Neural progenitor cell (in vitro differentiated cells): ENCODE measurements at regions not wholly inside any gene's neighbourhood (a gene's known extent, or its start where the extent isn't known, plus 50 kb on each side); places are given as distances from the start of the nearest gene placed in this dataset.
A peak's percentile ranks its signal among the peaks of the same experiment; 100 is the strongest.
"Not testable (repeated sequence)": the region's sequence is repeated elsewhere in the genome, so short reads cannot be mapped to it uniquely, and the experiment has no call there.

Experiments
- DNase-seq: peaks from one replicate; pipeline ENCODE4 v3.0.0-alpha.2; 2016; ENCODE audit warnings: low spot score
- H2AFZ ChIP-seq: fragments of 200-600 bp; sonication (generic); replicated peaks from 2 replicates; pipeline ENCODE4 v1.6.1; 2016; ENCODE audit warnings: antibody characterized with exemption
- H3F3A ChIP-seq: fragments of 200-600 bp; sonication (generic); 2 replicates; pipeline ENCODE4 v1.6.1; 2016; ENCODE audit warnings: antibody characterized with exemption, low read depth
- H3K27ac ChIP-seq: fragments of 200-600 bp; sonication (generic); 2 replicates; pipeline ENCODE4 v1.5.1; 2016; ENCODE audit warnings: mild to moderate bottlenecking
- H3K27me3 ChIP-seq: fragments of 200-600 bp; sonication (generic); 2 replicates; pipeline ENCODE4 v1.6.1; 2016; ENCODE audit warnings: mild to moderate bottlenecking, moderate library complexity
- H3K36me3 ChIP-seq: fragments of 200-600 bp; sonication (generic); 2 replicates; pipeline ENCODE4 v1.5.1; 2016
- H3K4me1 ChIP-seq: fragments of 200-600 bp; sonication (generic); 2 replicates; pipeline ENCODE4 v1.6.1; 2016; ENCODE audit warnings: mixed run types
- H3K4me2 ChIP-seq: fragments of 200-600 bp; sonication (generic); 2 replicates; pipeline ENCODE4 v1.6.1; 2016
- H3K4me3 ChIP-seq: fragments of 200-600 bp; sonication (generic); 2 replicates; pipeline ENCODE4 v1.5.1; 2016
- H3K79me2 ChIP-seq: fragments of 200-600 bp; sonication (generic); 2 replicates; pipeline ENCODE4 v1.6.1; 2016; ENCODE audit warnings: low read depth
- H3K9ac ChIP-seq: fragments of 200-600 bp; sonication (generic); 2 replicates; pipeline ENCODE4 v1.6.1; 2016
- H3K9me3 ChIP-seq: fragments of 200-600 bp; sonication (generic); 2 replicates; pipeline ENCODE4 v1.5.1; 2016; ENCODE audit warnings: low read depth
- H4K20me1 ChIP-seq: fragments of 200-600 bp; sonication (generic); 2 replicates; pipeline ENCODE4 v1.6.1; 2016; ENCODE audit warnings: low read depth
- H3K27ac Mint-ChIP-seq: 3 replicates; pipeline ENCODE4 v1.8.0; 2021; ENCODE audit warnings: mixed read lengths
- H3K27me3 Mint-ChIP-seq: 2 replicates; pipeline ENCODE4 v1.8.0; 2022; ENCODE audit warnings: low read depth, mild to moderate bottlenecking, inconsistent platforms, moderate library complexity, mixed read lengths; ENCODE audit not compliant: insufficient read depth
- H3K36me3 Mint-ChIP-seq: 3 replicates; pipeline ENCODE4 v1.8.0; 2021; ENCODE audit warnings: mixed read lengths
- H3K4me1 Mint-ChIP-seq: 3 replicates; pipeline ENCODE4 v1.8.0; 2021; ENCODE audit warnings: mixed read lengths
- H3K4me3 Mint-ChIP-seq: 3 replicates; pipeline ENCODE4 v1.8.0; 2021; ENCODE audit warnings: mild to moderate bottlenecking, moderate library complexity, mixed read lengths
- H3K9me3 Mint-ChIP-seq: 3 replicates; pipeline ENCODE4 v1.8.0; 2020; ENCODE audit warnings: mixed read lengths
- CTCF ChIP-seq: fragments of 200-600 bp; sonication (generic); IDR thresholded peaks from 2 replicates; pipeline ENCODE4 v1.5.1; 2017; ENCODE audit warnings: antibody characterized with exemption, mild to moderate bottlenecking
- EZH2 ChIP-seq: fragments of 200-600 bp; sonication (generic); IDR thresholded peaks from 2 replicates; pipeline ENCODE4 v1.6.1; 2017; ENCODE audit warnings: antibody characterized with exemption, mild to moderate bottlenecking, moderate library complexity
- EZH2phosphoT487 ChIP-seq: fragments of 200-600 bp; sonication (generic); IDR thresholded peaks from 2 replicates; pipeline ENCODE4 v1.6.1; 2017; ENCODE audit warnings: antibody characterized with exemption

- H3K27ac Mint-ChIP-seq: no peak overlapping the region
- H4K20me1 ChIP-seq: no peaks in the 10 kb centered on the region
- H2AFZ ChIP-seq: no peak overlapping the region
- no peak overlapping the region for H3K9ac ChIP-seq
- H3K27me3 Mint-ChIP-seq: peaks cover under 1% of the 10 kb centered on the region
- no peaks in the 10 kb centered on the region for H3F3A ChIP-seq
- no peaks in the 10 kb centered on the region for H3K9me3 Mint-ChIP-seq
- no peak overlapping the region for H3K27ac ChIP-seq
- no peaks in the 10 kb centered on the region for H3K27me3 ChIP-seq
- H3K4me1 Mint-ChIP-seq: peaks cover 15% of the 10 kb centered on the region
- no peaks in the 10 kb centered on the region for H3K36me3 Mint-ChIP-seq
- H3K9me3 ChIP-seq: no peaks in the 10 kb centered on the region
- H3K4me3 Mint-ChIP-seq: no peak overlapping the region
- no peak overlapping the region for H3K4me2 ChIP-seq
- DNase-seq: no peak
- H3K4me1 ChIP-seq: no peaks in the 10 kb centered on the region
- TF ChIP-seq EZH2: no peak
- TF ChIP-seq EZH2phosphoT487: no peak
- no peak for TF ChIP-seq CTCF
- H3K4me3 ChIP-seq: no peak overlapping the region
- no peaks in the 10 kb centered on the region for H3K79me2 ChIP-seq
- H3K36me3 ChIP-seq: no peaks in the 10 kb centered on the region
Measured at GRCh38 chr6:150308812-150309645, 59.8 kb upstream of the IYD start.

GRCh38 chr6:150310539-150310938 lies 58.3 kb upstream of the IYD start:
- Histone ChIP-seq H3K4me2 (no peak overlapping the region), H3K27me3 (no peaks in the 10 kb centered on the region), H4K20me1 (no peaks in the 10 kb centered on the region), H2AFZ (no peak overlapping the region), H3K9ac (no peak overlapping the region), H3F3A (no peaks in the 10 kb centered on the region), H3K36me3 (no peaks in the 10 kb centered on the region), H3K9me3 (no peaks in the 10 kb centered on the region), H3K79me2 (no peaks in the 10 kb centered on the region), H3K4me3 (no peak overlapping the region), H3K27ac (no peak overlapping the region), H3K4me1 (no peaks in the 10 kb centered on the region)
- no peak for DNase-seq
- H3K9me3 Mint-ChIP-seq: no peaks in the 10 kb centered on the region
- no peak overlapping the region for H3K4me3 Mint-ChIP-seq
- TF ChIP-seq CTCF (no peak), EZH2 (no peak), EZH2phosphoT487 (no peak)
- no peak overlapping the region for H3K27ac Mint-ChIP-seq
- peaks cover 2% of the 10 kb centered on the region for H3K27me3 Mint-ChIP-seq
- H3K36me3 Mint-ChIP-seq: no peaks in the 10 kb centered on the region
- peaks cover 11% of the 10 kb centered on the region for H3K4me1 Mint-ChIP-seq

- H2AFZ ChIP-seq, H3K4me1 ChIP-seq, H3K27ac ChIP-seq, H3F3A ChIP-seq, H3K27me3 ChIP-seq, H3K4me3 ChIP-seq, H3K4me1 Mint-ChIP-seq, H3K9me3 Mint-ChIP-seq, H3K79me2 ChIP-seq, H3K9ac ChIP-seq, H3K27ac Mint-ChIP-seq, H3K36me3 Mint-ChIP-seq, H3K27me3 Mint-ChIP-seq, H3K4me3 Mint-ChIP-seq, DNase-seq, H3K36me3 ChIP-seq, H3K4me2 ChIP-seq, H4K20me1 ChIP-seq, H3K9me3 ChIP-seq: not testable (repeated sequence)
Measured at GRCh38 chr6:150311149-150311944, 57.5 kb upstream of the IYD start.

GRCh38 chr6:150312395-150312794 lies 56.4 kb upstream of the IYD start:
- Mint-ChIP-seq H3K36me3 (no peaks in the 10 kb centered on the region), H3K4me1 (peaks cover 5% of the 10 kb centered on the region), H3K4me3 (no peak overlapping the region)

More at GRCh38 chr6:150312395-150312794, 56.4 kb upstream of the IYD start:
- Histone ChIP-seq H3K27ac (no peak overlapping the region), H3K27me3 (no peaks in the 10 kb centered on the region), H3K4me3 (no peak overlapping the region), H3K4me2 (no peak overlapping the region), H3K9ac (no peak overlapping the region), H4K20me1 (no peaks in the 10 kb centered on the region), H3K9me3 (no peaks in the 10 kb centered on the region), H3K36me3 (no peaks in the 10 kb centered on the region), H3K79me2 (no peaks in the 10 kb centered on the region), H2AFZ (no peak overlapping the region), H3K4me1 (no peaks in the 10 kb centered on the region), H3F3A (no peaks in the 10 kb centered on the region)
- peaks cover 2% of the 10 kb centered on the region for H3K9me3 Mint-ChIP-seq
- H3K27ac Mint-ChIP-seq: no peak overlapping the region
- peaks cover 12% of the 10 kb centered on the region for H3K27me3 Mint-ChIP-seq
- TF ChIP-seq EZH2: no peak
- TF ChIP-seq CTCF: no peak
- no peak for TF ChIP-seq EZH2phosphoT487
- DNase-seq: peak; percentile 19
